ENCODE measurements at regions not wholly inside any gene's neighbourhood (a gene's known extent, or its start where the extent isn't known, plus 50 kb on each side); places are given as distances from the start of the nearest gene placed in this dataset.
A peak's percentile ranks its signal among the peaks of the same experiment; 100 is the strongest.

DNA sequence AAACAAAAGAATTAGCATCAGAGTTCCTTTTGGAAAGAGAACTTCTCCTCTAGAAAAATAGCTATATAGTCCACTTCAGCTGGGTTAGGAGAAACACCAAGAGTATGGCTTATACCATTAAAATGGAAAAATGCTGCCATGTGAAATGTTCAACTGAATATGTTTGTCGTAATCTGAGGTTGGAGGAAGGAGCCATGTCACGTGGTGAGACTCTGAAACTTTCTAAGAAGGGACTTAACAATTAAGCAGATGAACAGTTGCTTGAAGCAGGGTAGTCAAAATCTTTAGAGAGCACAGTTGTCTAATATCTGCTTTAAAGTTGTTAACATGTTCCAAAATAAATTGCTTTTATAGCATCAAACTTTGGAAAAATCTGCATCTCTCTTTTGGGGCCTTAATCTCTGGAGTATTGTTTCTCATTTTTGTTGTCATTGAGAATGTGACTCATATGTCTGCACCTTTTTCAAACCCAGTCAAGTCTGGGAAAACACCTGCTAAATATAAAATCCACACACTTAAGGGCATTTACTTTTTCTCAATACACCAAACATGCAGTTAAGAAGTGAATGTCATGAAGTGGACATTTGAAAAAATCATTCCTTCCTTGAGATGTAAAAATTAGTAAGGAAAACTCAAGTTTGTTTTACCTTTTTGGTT lies 168.8 kb upstream of the PDE5A start:
- H3K9me3 ChIP-seq, result no peaks in the 10 kb centered on the region
- no peak for TF ChIP-seq POLR2A (IDR thresholded peaks at IDR 0.05)
- TF ChIP-seq, protein P1, sequence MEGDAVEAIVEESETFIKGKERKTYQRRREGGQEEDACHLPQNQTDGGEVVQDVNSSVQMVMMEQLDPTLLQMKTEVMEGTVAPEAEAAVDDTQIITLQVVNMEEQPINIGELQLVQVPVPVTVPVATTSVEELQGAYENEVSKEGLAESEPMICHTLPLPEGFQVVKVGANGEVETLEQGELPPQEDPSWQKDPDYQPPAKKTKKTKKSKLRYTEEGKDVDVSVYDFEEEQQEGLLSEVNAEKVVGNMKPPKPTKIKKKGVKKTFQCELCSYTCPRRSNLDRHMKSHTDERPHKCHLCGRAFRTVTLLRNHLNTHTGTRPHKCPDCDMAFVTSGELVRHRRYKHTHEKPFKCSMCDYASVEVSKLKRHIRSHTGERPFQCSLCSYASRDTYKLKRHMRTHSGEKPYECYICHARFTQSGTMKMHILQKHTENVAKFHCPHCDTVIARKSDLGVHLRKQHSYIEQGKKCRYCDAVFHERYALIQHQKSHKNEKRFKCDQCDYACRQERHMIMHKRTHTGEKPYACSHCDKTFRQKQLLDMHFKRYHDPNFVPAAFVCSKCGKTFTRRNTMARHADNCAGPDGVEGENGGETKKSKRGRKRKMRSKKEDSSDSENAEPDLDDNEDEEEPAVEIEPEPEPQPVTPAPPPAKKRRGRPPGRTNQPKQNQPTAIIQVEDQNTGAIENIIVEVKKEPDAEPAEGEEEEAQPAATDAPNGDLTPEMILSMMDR (IDR thresholded peaks at IDR 0.05), result no peak
- intact Hi-C loops (cut with DNase I), result no loop called here
- ATAC-seq (no peak), DNase-seq (no peak)
- H3K4me1 ChIP-seq, result no peaks in the 10 kb centered on the region
- H3K36me3 ChIP-seq, result no peaks in the 10 kb centered on the region
- no peak overlapping the region for H3K27ac ChIP-seq
- WGBS (ENCODE audit: insufficient coverage, low coverage, low lambda C conversion rate, missing lambda C conversion rate), result 74% methylated on average over 2 of the region's 2 CpGs
- H3K4me3 ChIP-seq, result no peak overlapping the region
- no peaks in the 10 kb centered on the region for H3K27me3 ChIP-seq

DNA sequence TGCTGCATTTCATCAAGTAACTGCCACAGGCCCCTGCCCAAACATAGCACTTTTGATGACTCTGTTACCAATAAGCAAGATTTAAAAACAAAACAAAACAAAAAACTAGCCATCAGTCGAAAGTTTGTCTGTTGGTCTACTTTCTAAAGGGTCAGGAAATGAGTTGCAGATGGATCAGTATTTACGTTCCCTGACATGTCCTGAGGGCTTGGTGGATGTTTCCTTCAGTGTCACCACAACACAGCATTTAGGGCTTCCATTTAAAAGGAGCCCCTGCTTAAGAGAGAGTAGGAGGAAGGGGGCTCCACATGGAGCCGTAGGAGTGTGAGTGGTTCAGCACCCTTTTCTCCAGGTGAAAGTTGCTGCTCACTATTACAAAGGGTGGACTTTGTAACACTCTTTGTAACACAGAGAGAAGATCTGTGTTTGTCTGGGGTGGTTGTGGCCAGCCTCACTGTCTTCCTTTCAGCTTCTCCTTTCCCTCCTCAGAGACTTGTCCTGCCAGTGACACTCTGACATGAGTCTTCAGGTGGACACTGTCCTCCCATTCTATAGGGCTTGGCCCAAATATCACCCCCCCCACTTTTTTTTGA lies 167.5 kb upstream of the PDE5A start:
- intact Hi-C loops (cut with DNase I), result no loop called here
- no peak overlapping the region for H3K4me3 ChIP-seq
- DNase-seq (no peak), ATAC-seq (no peak)
- H3K4me1 ChIP-seq, result no peaks in the 10 kb centered on the region
- H3K36me3 ChIP-seq, result no peaks in the 10 kb centered on the region
- no peaks in the 10 kb centered on the region for H3K9me3 ChIP-seq
- WGBS (ENCODE audit: insufficient coverage, low coverage, low lambda C conversion rate, missing lambda C conversion rate), result 52% methylated on average over 3 of the region's 3 CpGs
- no peaks in the 10 kb centered on the region for H3K27me3 ChIP-seq
- no peak overlapping the region for H3K27ac ChIP-seq
- TF ChIP-seq POLR2A (IDR thresholded peaks at IDR 0.05), result no peak
- TF ChIP-seq, protein P1 (IDR thresholded peaks at IDR 0.05), result no peak

DNA sequence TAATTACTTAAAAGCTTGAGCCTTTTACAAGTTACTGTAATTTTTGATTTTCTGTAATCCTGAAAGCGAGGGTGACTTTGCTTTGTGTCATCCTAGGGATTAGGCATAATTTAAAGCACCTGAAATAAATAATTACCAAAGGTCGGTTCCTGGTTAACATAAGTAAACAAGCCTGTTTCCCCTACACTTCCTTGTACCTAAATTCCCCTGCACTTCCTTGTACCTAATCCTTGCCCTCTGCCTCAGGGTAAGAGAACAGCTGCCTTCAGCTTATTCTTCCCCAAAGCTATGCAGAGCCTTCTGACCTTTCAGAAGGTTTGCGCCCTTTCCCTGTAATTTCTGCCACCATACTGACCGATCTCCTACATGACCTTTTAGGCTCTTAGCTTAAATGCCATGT lies 166.1 kb upstream of the PDE5A start:
- WGBS (ENCODE audit: insufficient coverage, low coverage, low lambda C conversion rate, missing lambda C conversion rate), result 67% methylated on average over 4 of the region's 4 CpGs
- Histone ChIP-seq H3K9me3 (no peaks in the 10 kb centered on the region), H3K27ac (no peak overlapping the region), H3K36me3 (no peaks in the 10 kb centered on the region), H3K4me3 (no peak overlapping the region), H3K4me1 (no peaks in the 10 kb centered on the region), H3K27me3 (no peaks in the 10 kb centered on the region)
- no peak for TF ChIP-seq POLR2A (IDR thresholded peaks at IDR 0.05)
- TF ChIP-seq, protein P1 (IDR thresholded peaks at IDR 0.05), result no peak
- intact Hi-C loops (cut with DNase I), result no loop called here
- DNase-seq (no peak), ATAC-seq (peak in 1 of 4 donors; percentile 67)

DNA sequence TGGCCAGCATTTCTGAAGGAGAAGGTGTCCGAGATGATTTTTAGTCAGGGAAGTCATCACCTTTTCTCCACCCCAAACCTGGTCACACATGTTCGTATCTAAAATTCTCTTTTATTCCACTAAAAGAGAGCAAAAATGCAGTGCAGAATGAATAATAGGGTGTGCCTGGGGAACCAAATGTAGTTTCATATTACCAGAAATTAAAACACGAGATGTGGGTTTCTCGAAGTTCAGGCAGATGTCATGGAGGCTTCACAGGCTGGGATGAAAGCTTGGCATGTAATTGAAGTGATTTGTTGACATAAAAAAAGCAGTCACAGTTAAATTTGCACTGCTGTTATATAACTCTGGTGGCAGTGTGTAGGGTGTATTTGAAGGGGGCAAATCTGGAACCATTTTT lies 165.5 kb upstream of the PDE5A start:
- TF ChIP-seq POLR2A (IDR thresholded peaks at IDR 0.05), result no peak
- TF ChIP-seq, protein P1 (IDR thresholded peaks at IDR 0.05), result no peak
- ATAC-seq (no peak), DNase-seq (no peak)
- WGBS (ENCODE audit: insufficient coverage, low coverage, low lambda C conversion rate, missing lambda C conversion rate), result 75% methylated on average over 4 of the region's 4 CpGs
- intact Hi-C loops (cut with DNase I), result no loop called here
- no peaks in the 10 kb centered on the region for H3K36me3 ChIP-seq
- H3K4me3 ChIP-seq, result no peak overlapping the region
- no peaks in the 10 kb centered on the region for H3K27me3 ChIP-seq
- no peak overlapping the region for H3K27ac ChIP-seq
- H3K4me1 ChIP-seq, result no peaks in the 10 kb centered on the region
- H3K9me3 ChIP-seq, result no peaks in the 10 kb centered on the region
